Right cardiac atrium (tissue), 5 donors: ENCODE measurements at regions not wholly inside any gene's neighbourhood (a gene's known extent, or its start where the extent isn't known, plus 50 kb on each side); places are given as distances from the start of the nearest gene placed in this dataset.

Source experiments
- ATAC-seq, 2 donors: fragments of 200-7000 bp; cut with Tn5 transposase; one replicate each; pipeline versions ENCODE4 v1.8.0 to v1.9.1; 2020; ENCODE audit warnings: moderate library complexity in 2 of 2, mild to moderate bottlenecking in 1 of 2
- DNase-seq, 3 donors: peaks; one replicate each; pipeline ENCODE4 v3.0.0-alpha.2; 2020
- H3K27ac ChIP-seq: one replicate; pipeline ENCODE4 v1.5.1; 2013; ENCODE audit warnings: mild to moderate bottlenecking, low read length, control low read depth, moderate library complexity
- H3K27me3 ChIP-seq: one replicate; pipeline ENCODE4 v1.6.1; 2013; ENCODE audit not compliant: control insufficient read depth, insufficient read depth
- H3K4me1 ChIP-seq: one replicate; pipeline ENCODE4 v1.6.1; 2013; ENCODE audit warnings: low read length; ENCODE audit not compliant: control insufficient read depth, insufficient read depth
- H3K4me3 ChIP-seq: one replicate; pipeline ENCODE4 v1.5.1; 2013; ENCODE audit warnings: low read length, control low read depth
- H3K9me3 ChIP-seq: one replicate; pipeline ENCODE4 v1.6.1; 2013; ENCODE audit warnings: low read length; ENCODE audit not compliant: control insufficient read depth
- WGBS: extraction: QIAGEN DNeasy Blood & Tissue Kit; methylation state at CpG from one replicate; pipeline ENCODE4 v1.1.7; 2013; 5-methylcytosine and 5-hydroxymethylcytosine counted together
- intact Hi-C, 4 donors: fragments of 100-400 bp; cut with DNase I; formaldehyde crosslinking; loops; one replicate each; pipeline versions ENCODE4 v1.11.0 to v1.14.0; 2022 to 2023
- donor health status: healthy with polysubstance abuse.
- donor health status: DM: no; HTN: yes; CAD: no.
- donor health status: DM: no; HTN: no; CAD: no.
- donor health status: DM: no; HTN: yes; CAD: no; lungs with severe emphysema.
- donor health status: DM: yes; HTN: yes; CAD: no.

DNA sequence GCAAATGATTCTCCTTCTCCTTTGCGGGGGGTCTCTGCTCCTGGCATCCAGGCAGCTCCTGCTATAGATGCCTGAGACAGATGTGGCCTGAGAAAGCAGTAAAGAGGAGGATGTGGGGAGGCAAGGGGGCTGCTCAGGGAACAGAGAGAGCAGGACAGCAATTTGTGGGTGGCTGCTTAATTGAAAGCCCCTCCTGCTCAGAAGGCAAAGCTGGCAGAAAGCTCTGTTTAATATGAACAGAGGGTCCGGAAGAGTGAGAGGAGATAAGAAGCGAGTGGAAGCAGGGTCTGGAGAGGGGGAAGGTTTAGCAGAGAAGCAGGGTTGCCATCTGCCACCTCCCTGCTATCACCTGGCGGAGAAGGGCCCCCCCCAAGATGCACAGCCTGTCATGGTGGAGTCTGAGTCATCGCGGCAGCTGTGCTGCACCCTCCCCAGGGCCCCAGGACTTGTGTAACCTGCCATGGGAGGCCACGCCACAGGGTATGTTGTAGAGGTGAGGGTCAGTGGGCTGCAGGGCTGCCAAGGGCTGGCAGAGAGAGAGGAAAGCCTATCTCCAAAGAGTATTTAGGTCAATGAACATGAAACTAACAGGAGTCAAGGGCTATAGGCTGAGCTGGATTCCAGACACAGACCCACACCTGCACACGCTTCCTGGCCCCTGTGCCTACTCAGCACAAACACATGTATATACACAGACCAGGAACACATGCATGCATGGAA, 1109.8 kb upstream of the AUTS2 start:
- Histone ChIP-seq H3K27ac (no peak overlapping the region), H3K4me3 (no peak overlapping the region), H3K27me3 (no peaks in the 10 kb centered on the region), H3K4me1 (no peaks in the 10 kb centered on the region), H3K9me3 (no peaks in the 10 kb centered on the region)
- DNase-seq (no peak), ATAC-seq (no peak)
- intact Hi-C loops = no loop called here
- 50% methylated on average over 8 of the region's 8 CpGs for WGBS

DNA sequence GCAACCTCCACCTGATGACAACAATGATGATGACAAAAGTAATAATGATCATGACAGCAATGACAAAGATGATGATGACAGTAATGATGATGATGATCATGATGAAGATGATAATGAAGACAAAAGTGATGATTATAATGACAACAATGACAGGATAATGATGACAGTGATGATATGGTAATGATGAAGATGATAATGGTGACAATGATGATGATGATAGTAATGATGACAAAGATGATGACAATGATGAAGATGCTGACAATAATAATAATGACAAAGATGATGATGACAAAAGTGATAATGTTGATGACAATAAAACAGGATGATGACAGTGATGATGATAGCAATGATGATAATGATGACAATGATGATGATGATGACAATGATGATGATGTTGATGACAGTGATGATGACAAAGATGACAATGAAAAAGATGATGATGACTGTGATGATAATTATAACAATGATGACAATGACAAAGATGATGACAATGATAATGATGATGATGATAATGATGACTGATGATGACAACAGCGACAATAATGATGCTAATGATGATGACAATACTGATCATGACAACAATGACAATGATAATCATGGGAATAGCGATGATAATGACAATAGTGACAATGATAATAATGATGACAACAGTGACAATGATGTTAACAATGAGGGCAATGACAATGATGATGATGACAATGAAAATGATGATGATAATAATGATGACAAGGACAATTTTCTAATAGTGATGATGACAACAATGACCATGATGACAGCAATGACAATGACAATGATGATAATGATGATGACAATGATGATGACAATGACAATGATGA, 1106.5 kb upstream of the AUTS2 start:
- 88% methylated on average over 2 of the region's 2 CpGs for WGBS
- intact Hi-C loops = no loop called here
- Histone ChIP-seq H3K27me3 (no peaks in the 10 kb centered on the region), H3K9me3 (no peaks in the 10 kb centered on the region), H3K27ac (no peak overlapping the region), H3K4me1 (no peaks in the 10 kb centered on the region), H3K4me3 (no peak overlapping the region)
- ATAC-seq = no peak
- no peak for DNase-seq

DNA sequence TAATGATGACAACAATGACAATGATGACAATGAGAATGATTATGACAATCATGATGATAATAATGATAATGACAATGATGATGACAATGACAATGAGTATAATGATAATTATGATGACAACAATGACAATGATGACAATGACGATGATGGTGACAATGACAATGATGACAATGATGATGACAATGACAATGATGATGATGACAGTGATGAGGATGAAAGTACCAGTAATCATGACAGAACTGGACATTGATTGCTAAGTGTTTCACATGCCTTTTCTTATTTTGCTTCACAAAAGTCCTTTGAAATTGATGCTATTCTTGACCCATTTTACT, 1106.0 kb upstream of the AUTS2 start:
- Histone ChIP-seq H3K9me3 (no peaks in the 10 kb centered on the region), H3K4me1 (no peaks in the 10 kb centered on the region), H3K4me3 (no peak overlapping the region), H3K27me3 (no peaks in the 10 kb centered on the region), H3K27ac (no peak overlapping the region)
- ATAC-seq (no peak), DNase-seq (no peak)
- intact Hi-C loops = no loop called here
- WGBS = 92% methylated on average over 1 of the region's 1 CpG

DNA sequence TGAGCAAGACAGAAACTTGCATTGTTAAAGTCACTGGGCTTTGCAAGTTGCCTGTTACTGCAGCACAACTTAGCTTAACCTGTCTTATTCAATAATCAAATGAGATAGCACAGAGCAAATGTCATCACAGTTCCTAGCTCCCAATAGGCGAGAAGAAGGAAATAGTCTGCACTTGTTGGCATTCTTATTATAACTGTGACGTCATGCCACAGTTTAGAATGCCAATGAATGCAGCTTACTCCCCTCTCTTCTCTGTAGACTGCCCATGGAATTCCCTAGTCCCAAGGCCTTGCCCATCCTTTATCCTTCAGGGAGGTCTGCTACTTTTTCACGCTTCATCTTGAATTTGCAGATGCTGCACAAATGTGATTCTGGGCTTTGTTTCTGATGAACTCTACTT, 1094.9 kb upstream of the AUTS2 start:
- Histone ChIP-seq H3K27ac (no peak overlapping the region), H3K27me3 (no peaks in the 10 kb centered on the region), H3K9me3 (no peaks in the 10 kb centered on the region), H3K4me3 (no peak overlapping the region), H3K4me1 (no peaks in the 10 kb centered on the region)
- 84% methylated on average over 3 of the region's 3 CpGs for WGBS
- intact Hi-C loops = no loop called here
- DNase-seq = no peak
- no peak for ATAC-seq

DNA sequence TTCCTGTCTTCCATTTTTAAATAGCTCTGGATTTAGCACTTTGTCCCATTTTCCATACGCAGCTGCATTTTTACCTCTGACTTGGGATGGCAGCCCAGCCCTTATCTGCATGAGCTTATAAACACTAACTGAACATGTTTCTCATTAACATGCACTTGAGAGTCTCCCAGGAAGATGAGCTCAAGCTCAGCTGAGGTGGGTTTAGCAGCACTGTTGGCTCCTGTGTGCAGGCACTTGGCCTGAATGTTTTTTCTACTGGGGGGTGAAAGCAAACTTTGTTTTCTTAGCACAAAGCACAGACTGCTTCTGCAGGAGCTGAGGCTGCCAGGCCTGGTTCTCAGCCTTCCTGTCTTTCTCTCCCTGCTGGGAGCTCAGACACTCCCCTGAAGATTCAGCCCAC, 1093.6 kb upstream of the AUTS2 start:
- DNase-seq (no peak), ATAC-seq (no peak)
- no peak overlapping the region for H3K4me3 ChIP-seq
- H3K27ac ChIP-seq = no peak overlapping the region
- WGBS = 44% methylated on average over 1 of the region's 1 CpG
- no peaks in the 10 kb centered on the region for H3K4me1 ChIP-seq
- no peaks in the 10 kb centered on the region for H3K27me3 ChIP-seq
- intact Hi-C loops = no loop called here
- H3K9me3 ChIP-seq = peaks cover 3% of the 10 kb centered on the region

DNA sequence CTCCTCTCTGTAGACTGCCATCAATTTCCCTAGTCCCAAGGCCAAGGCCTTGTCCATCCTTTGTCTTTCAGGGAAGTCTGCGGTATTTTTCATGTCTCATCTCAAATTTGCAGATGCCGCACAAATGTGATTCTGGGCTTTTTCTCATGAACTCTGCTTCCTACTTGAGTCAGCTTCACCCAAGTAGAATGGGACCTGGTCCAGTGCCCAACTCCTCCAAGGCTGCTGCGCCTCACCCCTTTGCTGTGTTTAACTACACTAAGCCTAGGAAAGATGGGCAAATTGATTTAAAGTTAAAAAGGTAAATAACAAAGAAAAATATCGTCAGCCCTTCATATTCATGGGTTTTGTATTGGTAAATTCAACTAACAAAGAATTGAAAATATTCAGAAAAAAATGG, 1092.6 kb upstream of the AUTS2 start:
- DNase-seq (no peak), ATAC-seq (no peak)
- WGBS = 92% methylated on average over 4 of the region's 4 CpGs

DNA sequence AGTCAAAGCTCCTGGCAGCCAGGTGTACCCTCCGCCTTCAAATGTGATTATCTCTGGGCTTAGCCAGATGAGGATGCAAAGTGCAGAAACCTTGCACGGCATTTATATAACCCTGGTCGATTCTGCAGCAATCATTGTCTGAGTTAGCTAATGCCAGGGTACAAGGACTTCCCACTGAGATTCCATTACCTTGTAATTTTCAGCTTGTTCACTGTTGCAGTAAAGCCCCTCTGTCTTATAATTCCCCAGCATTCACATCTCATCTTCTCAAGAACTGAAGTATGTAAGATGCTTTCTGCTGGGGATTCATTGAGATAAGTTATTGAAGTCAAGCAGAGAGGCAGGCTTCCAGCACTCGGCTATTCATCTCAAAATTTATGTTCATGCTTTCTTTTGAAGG, 1090.6 kb upstream of the AUTS2 start:
- intact Hi-C loops = no loop called here
- peaks cover 3% of the 10 kb centered on the region for H3K9me3 ChIP-seq
- no peaks in the 10 kb centered on the region for H3K4me1 ChIP-seq
- no peaks in the 10 kb centered on the region for H3K27me3 ChIP-seq
- no peak overlapping the region for H3K4me3 ChIP-seq
- no peak for DNase-seq
- no peak overlapping the region for H3K27ac ChIP-seq
- ATAC-seq = no peak
- WGBS = 87% methylated on average over 4 of the region's 4 CpGs

More for the DNA sequence above, 1092.6 kb upstream of the AUTS2 start:
- Histone ChIP-seq H3K4me1 (no peaks in the 10 kb centered on the region), H3K27ac (no peak overlapping the region), H3K4me3 (no peak overlapping the region), H3K27me3 (no peaks in the 10 kb centered on the region), H3K9me3 (peaks cover 3% of the 10 kb centered on the region)
- intact Hi-C loops = no loop called here

DNA sequence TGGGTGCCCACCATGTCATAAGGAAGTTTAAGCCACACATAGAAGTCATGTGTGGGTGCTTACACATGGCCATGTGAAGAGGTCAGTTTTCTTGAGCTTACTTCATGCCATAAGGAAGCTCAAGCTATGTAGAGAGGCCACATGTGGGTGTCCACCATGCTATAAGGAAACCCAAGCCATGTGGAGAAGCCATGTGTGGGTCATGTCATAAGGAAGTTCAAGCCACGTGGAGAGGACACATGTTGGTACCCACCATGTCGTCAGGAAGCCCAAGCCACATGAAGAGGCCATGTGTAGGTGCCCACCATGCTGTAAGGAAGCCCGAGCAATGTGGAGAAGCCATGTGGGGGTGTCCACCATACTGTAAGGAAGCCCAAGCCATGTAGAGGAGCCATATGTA, 1089.2 kb upstream of the AUTS2 start:
- ATAC-seq (no peak), DNase-seq (no peak)
- intact Hi-C loops = no loop called here
- Histone ChIP-seq H3K4me1 (no peaks in the 10 kb centered on the region), H3K27ac (no peak overlapping the region), H3K9me3 (peaks cover 3% of the 10 kb centered on the region), H3K4me3 (no peak overlapping the region), H3K27me3 (no peaks in the 10 kb centered on the region)
- WGBS = 87% methylated on average over 3 of the region's 3 CpGs

DNA sequence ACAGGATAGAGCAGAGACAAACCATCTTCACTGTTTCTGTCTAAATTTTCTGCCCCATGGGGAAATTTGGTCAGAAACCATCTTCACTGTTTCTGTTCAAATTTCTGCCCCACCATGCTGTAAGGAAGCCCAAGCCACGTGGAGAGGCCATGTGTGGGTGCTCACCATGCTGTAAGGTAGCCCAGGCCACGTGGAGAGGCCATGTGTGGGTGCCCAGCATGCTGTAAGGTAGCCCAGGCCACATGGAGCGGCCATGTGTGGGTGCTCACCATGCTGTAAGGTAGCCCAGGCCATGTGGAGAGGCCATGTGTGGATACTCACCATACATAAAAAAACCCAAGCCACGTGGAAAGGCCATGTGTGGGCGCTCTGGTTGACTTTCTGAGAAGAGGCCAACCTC, 1088.7 kb upstream of the AUTS2 start:
- peaks cover 3% of the 10 kb centered on the region for H3K9me3 ChIP-seq
- no peak for DNase-seq
- WGBS = 79% methylated on average over 5 of the region's 5 CpGs
- intact Hi-C loops = no loop called here
- H3K27ac ChIP-seq = no peak overlapping the region
- no peaks in the 10 kb centered on the region for H3K27me3 ChIP-seq
- no peak for ATAC-seq
- no peak overlapping the region for H3K4me3 ChIP-seq
- H3K4me1 ChIP-seq = no peaks in the 10 kb centered on the region

DNA sequence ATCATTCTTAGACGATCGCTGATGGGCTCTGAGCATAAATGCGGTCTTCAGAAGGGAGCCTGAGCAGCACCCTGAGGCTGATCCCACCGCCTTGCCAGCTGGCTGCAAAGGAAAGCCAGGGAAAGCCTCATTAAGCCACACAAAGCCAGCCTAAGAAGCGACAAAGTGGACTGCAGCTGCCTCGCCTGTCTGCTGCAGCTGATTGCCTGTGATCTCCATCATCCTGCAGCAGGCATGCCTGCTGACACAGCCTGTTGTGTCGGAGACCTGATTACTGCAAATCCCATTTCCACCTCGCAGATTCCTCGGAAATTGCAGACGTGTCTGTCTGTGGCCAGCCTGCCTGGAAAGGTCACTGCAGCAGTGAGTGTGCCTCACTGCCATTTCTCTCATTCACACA, 1087.0 kb upstream of the AUTS2 start:
- no peaks in the 10 kb centered on the region for H3K4me1 ChIP-seq
- H3K27me3 ChIP-seq = no peaks in the 10 kb centered on the region
- H3K9me3 ChIP-seq = peaks cover 3% of the 10 kb centered on the region
- intact Hi-C loops = no loop called here
- WGBS = 47% methylated on average over 10 of the region's 10 CpGs
- DNase-seq (no peak), ATAC-seq (no peak)
- H3K27ac ChIP-seq = no peak overlapping the region
- no peak overlapping the region for H3K4me3 ChIP-seq

DNA sequence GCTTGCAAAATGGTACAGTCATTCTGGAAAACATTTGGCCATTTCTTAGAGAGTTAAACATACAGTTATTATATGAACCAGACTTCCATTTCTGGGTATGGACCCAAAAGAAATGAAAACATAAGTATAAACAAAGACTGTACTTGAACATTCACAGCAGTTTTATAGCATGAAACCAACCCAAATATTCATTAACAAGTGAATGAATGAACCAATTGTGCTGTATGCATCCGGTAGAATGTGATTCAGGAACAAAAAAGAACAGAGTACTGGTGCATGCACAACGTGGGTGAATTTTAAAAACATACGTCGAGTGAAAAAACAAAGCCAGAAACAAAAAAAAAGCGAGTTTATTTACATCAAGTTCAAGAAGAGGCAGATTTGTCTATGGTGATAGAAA, 1085.8 kb upstream of the AUTS2 start:
- Histone ChIP-seq H3K27ac (no peak overlapping the region), H3K27me3 (no peaks in the 10 kb centered on the region), H3K4me3 (no peak overlapping the region), H3K9me3 (peaks cover 3% of the 10 kb centered on the region), H3K4me1 (no peaks in the 10 kb centered on the region)
- intact Hi-C loops = no loop called here
- DNase-seq (no peak), ATAC-seq (no peak)
- 79% methylated on average over 5 of the region's 5 CpGs for WGBS
